ENCODE measurements at regions not wholly inside any gene's neighbourhood (a gene's known extent, or its start where the extent isn't known, plus 50 kb on each side); places are given as distances from the start of the nearest gene placed in this dataset.

DNA sequence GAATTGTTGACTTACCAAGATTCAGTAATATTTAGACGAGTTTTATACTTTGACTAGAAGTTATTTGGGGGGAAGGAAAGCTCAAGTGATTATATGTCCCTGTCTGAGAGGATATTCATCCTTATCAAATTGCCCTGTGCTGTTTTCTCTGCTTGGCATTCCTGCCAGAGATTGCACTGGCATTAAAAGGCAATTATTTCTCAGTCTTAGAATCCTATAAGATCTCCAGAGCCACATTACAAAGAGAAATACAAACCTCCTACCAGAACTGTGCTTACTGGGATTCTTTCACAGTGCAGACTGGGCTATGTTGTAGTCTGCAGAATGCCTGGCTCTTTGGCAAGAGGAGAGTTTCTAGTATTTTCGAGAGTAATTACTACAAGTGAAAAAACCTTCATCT, 342.4 kb downstream of the HGF start:
- TF ChIP-seq, protein P1, sequence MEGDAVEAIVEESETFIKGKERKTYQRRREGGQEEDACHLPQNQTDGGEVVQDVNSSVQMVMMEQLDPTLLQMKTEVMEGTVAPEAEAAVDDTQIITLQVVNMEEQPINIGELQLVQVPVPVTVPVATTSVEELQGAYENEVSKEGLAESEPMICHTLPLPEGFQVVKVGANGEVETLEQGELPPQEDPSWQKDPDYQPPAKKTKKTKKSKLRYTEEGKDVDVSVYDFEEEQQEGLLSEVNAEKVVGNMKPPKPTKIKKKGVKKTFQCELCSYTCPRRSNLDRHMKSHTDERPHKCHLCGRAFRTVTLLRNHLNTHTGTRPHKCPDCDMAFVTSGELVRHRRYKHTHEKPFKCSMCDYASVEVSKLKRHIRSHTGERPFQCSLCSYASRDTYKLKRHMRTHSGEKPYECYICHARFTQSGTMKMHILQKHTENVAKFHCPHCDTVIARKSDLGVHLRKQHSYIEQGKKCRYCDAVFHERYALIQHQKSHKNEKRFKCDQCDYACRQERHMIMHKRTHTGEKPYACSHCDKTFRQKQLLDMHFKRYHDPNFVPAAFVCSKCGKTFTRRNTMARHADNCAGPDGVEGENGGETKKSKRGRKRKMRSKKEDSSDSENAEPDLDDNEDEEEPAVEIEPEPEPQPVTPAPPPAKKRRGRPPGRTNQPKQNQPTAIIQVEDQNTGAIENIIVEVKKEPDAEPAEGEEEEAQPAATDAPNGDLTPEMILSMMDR (IDR thresholded peaks at IDR 0.05; ENCODE audit: low read depth, low read length, missing control alignments): no peak
- H3K4me3 ChIP-seq (replicated peaks; ENCODE audit: low read depth, low read length): no peak overlapping the region
- no peak for DNase-seq (ENCODE audit: extremely low read depth, low read depth)

DNA sequence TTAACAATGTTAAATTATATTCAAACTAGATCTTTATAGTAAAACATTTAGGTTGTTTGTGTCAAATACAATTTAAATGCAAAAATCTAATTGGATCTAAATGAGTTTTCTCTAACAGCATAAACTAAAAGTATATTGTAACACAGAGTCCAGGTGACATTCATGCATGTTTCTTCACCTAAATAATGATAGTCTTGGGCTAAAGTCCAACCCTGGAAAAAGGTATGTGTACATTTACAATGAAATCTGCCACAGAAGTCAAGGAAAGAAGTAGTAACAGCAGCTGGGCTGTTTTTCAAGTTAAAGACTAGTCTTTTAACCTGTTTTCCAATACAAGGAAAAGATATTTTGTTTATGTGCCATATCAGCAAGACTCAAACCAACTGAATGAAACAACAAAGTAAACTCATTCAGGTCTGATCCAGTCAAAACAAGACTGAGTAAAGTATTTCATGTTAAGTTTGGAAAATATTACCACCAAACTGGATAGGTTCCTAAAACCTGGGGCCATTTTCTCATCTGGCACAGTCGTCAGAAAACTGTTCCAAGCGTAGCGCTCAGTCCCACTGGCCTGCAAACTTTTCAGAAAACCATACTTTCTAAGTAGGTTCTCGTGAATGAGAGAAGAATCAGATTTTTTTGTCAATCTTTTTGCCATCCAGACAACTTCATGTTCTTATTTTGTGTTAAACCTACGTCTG, 349.2 kb downstream of the HGF start:
- TF ChIP-seq, protein P1 (IDR thresholded peaks at IDR 0.05; ENCODE audit: low read depth, low read length, missing control alignments): no peak
- no peak overlapping the region for H3K4me3 ChIP-seq (replicated peaks; ENCODE audit: low read depth, low read length)
- no peak for DNase-seq (ENCODE audit: extremely low read depth, low read depth)

DNA sequence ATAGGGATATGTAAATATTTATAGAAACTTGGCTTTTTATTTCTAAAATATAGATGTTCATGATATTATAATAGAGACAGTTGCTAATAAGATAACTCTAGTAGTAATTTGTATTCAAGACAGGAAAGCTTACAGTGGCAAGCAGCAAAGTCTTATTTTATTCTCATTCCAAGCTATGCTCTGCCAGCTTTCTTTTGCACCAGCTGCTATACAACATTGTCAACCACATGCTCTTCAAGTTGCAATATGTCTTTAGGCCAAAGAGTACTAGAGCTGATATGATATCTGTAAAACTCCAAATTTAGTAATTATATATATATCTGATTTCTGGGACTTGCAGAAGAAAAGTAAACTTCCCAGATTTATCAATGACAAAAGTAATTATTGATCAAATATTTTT, 350.1 kb downstream of the HGF start:
- H3K4me3 ChIP-seq (replicated peaks; ENCODE audit: low read depth, low read length): no peak overlapping the region
- TF ChIP-seq, protein P1 (IDR thresholded peaks at IDR 0.05; ENCODE audit: low read depth, low read length, missing control alignments): no peak
- no peak for DNase-seq (ENCODE audit: extremely low read depth, low read depth)

DNA sequence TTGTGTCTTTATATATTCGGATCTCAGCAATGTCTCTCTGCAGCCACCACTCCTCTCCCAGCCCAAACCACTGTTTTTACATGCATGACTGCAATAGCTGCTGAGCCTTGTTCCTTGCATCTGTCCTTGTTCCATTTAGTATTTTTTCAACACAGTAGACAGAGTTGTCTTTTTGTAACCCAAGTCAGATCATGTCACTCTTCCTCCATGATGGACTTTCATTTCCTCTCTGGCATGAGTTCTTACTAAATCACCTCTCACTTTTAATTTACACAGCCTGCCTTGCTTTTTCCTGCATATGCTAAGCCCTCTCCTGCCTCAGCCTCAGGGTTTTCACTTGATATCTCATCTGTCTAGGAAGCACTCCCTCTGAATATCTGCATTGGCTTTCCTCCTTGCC, 353.2 kb downstream of the HGF start:
- H3K4me3 ChIP-seq (replicated peaks; ENCODE audit: low read depth, low read length): no peak overlapping the region
- TF ChIP-seq, protein P1 (IDR thresholded peaks at IDR 0.05; ENCODE audit: low read depth, low read length, missing control alignments): no peak
- no peak for DNase-seq (ENCODE audit: extremely low read depth, low read depth)

DNA sequence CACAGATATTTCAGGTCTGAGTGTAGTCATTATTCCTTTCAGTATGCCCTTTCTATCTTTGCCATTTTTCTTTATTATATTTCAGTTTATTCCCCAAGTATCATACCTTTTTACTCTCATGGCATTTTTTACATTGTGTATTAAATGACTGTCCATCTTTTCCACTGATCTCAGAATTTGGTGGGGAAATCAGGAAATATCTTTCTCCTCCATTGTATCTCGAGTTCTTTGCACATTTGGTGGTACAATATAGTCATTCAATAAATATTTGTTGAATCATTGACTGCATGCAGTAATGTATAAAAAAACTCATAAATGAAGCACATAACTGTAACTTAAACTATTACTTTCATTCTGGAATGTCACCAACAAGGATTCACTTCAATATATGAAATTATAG, 354.7 kb downstream of the HGF start:
- TF ChIP-seq, protein P1 (IDR thresholded peaks at IDR 0.05; ENCODE audit: low read depth, low read length, missing control alignments): no peak
- no peak for DNase-seq (ENCODE audit: extremely low read depth, low read depth)
- no peak overlapping the region for H3K4me3 ChIP-seq (replicated peaks; ENCODE audit: low read depth, low read length)

DNA sequence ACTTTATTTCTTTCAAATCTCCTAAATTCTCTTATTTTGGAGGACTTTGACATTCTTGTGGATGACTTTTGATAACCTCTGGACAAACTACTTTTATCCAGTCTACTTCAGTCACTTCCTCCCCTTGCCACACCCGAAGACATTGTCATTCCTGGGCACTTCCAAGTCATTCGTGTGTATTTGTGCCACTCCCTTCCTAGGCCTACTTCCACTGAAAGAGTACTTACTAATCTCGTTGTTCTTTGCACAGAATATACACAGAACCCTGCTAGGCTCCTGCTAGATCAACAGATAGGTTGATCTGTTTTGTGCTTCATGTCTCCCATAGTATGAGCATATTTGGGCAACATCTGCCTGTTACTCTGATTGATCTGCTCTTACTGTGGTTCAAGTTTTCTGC, 355.4 kb downstream of the HGF start:
- DNase-seq (ENCODE audit: extremely low read depth, low read depth): no peak
- TF ChIP-seq, protein P1 (IDR thresholded peaks at IDR 0.05; ENCODE audit: low read depth, low read length, missing control alignments): no peak

More for the DNA sequence above, 355.4 kb downstream of the HGF start:
- no peak overlapping the region for H3K4me3 ChIP-seq (replicated peaks; ENCODE audit: low read depth, low read length)

All from HFF-Myc (cell line).